ENCODE measurements at regions not wholly inside any gene's neighbourhood (a gene's known extent, or its start where the extent isn't known, plus 50 kb on each side); places are given as distances from the start of the nearest gene placed in this dataset.

DNA sequence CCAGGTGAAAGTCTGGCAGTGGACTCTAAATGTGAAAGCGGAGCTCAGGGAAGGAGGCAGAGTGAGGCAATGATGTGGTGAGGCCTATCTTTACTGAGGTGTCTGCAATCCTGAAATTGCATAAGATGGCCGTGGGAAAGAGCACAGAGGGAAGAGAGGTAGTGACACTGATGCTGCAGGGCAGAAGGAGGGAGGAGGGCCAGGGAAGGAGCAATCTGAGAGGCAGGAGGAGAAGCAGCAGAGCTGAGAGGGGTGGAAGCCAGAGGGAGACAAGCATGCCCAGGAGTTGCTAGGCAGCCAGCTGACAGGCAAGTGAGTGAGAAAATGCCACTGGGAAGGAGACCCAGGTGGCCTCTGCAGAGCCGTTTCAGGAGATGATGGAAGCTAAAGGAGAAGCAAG is 97.4 kb upstream of the CNR1 start:
- TF ChIP-seq Cebpa-rat (IDR thresholded peaks at IDR 0.05), result no peak
- no peaks in the 10 kb centered on the region for H3K27me3 ChIP-seq
- no peaks in the 10 kb centered on the region for H4K20me1 ChIP-seq
- no peaks in the 10 kb centered on the region for H3K9me3 ChIP-seq (replicated peaks in 1 of 11)
- H3K4me1 ChIP-seq, result peaks cover 0 to 26% (median 5%) of the 10 kb centered on the region in 10 experiments; a peak in 8 of 20 replicates
- H3K9ac ChIP-seq, result no peak overlapping the region
- no peak overlapping the region for H3K4me3 ChIP-seq
- H3K27ac ChIP-seq, result peak overlapping the region in 3 of 11 experiments; percentile 9 to 47 (median 18); a peak in 2 of 22 replicates
- peak overlapping the region in 5 of 11 experiments; percentile 11 to 28 (median 25); a peak in 3 of 22 replicates for H3K4me2 ChIP-seq
- H3K36me3 ChIP-seq, result no peaks in the 10 kb centered on the region

- H3K9me3 ChIP-seq (replicated peaks in 1 of 11), result no peaks in the 10 kb centered on the region
- H3K36me3 ChIP-seq, result no peaks in the 10 kb centered on the region
- no peak; a peak in 2 of 22 replicates for TF ChIP-seq Cebpa-rat (IDR thresholded peaks at IDR 0.05)
- H3K27me3 ChIP-seq, result no peaks in the 10 kb centered on the region
- peaks cover 0 to 26% (median 5%) of the 10 kb centered on the region in 10 experiments; a peak in 8 of 20 replicates for H3K4me1 ChIP-seq
- no peak overlapping the region for H3K4me3 ChIP-seq
- H3K9ac ChIP-seq, result no peak overlapping the region
- H3K4me2 ChIP-seq, result peak overlapping the region in 5 of 11 experiments; percentile 23 to 48 (median 35); a peak in 7 of 22 replicates
- no peaks in the 10 kb centered on the region for H4K20me1 ChIP-seq
- peak overlapping the region in 3 of 11 experiments; percentile 30 to 72 (median 52); a peak in 3 of 22 replicates for H3K27ac ChIP-seq
Observed at GRCh38 chr6:88262332-88262731, 96.2 kb upstream of the CNR1 start.

DNA sequence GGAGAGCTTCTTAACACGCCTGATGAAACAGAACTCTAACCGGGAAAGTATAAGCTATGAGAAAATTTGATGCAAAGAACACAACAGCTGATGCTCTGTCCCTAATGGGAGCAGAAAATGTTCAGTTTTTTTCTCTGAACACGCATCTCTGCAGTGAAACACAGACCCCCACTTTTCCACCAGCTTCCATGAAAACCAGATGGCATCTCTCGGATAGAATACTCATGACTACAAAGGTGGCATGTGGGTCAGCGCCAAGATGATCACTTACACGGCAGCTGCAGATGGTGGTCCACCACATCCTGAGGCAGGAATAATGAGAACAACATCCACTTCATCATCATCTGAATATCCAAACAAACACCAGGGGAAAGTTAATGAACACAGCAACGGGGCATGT is 85.2 kb upstream of the CNR1 start:
- Histone ChIP-seq H3K4me2 (no peak overlapping the region), H4K20me1 (no peaks in the 10 kb centered on the region), H3K36me3 (no peaks in the 10 kb centered on the region), H3K27me3 (no peaks in the 10 kb centered on the region), H3K27ac (no peak overlapping the region), H3K4me1 (no peaks in the 10 kb centered on the region), H3K9me3 (replicated peaks in 1 of 11) (peaks cover 0 to 16% (median 0%) of the 10 kb centered on the region in 11 experiments; a peak in 3 of 22 replicates), H3K9ac (no peak overlapping the region), H3K4me3 (no peak overlapping the region)
- no peak for TF ChIP-seq Cebpa-rat (IDR thresholded peaks at IDR 0.05)

DNA sequence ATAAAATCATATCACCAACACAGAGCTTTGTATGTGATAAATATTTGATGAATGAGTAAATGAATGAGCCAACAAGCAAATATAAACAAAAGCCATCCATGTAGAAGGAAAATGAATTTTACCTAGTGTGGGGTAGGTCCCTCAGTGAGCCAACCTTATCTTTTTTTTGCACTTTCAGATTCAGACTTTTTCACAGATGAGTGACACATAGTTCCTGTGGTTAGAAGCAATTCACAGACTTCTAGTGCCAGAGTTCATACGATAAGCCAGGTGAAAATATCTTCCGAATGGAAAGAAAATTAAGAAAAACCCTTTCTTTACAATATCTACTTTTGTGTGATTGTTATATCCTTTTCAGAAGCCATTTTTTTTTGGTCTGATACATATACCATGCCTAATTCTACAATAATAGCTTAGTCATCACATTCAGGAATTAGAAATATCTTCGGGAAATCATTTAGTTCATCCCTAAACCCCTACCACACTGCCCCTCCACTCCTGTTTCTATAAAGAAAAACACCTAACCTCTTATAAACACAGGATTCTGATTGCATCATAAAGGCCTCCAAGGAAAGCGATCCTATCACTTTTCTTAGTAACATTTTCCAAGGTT is 82.7 kb upstream of the CNR1 start:
- Histone ChIP-seq H3K4me3 (no peak overlapping the region), H3K4me2 (no peak overlapping the region), H3K4me1 (no peaks in the 10 kb centered on the region), H3K27ac (no peak overlapping the region), H3K9ac (no peak overlapping the region), H3K27me3 (no peaks in the 10 kb centered on the region), H3K9me3 (replicated peaks in 1 of 11) (peaks cover 0 to 4% (median 0%) of the 10 kb centered on the region in 11 experiments; a peak in 2 of 22 replicates), H3K36me3 (no peaks in the 10 kb centered on the region), H4K20me1 (no peaks in the 10 kb centered on the region)
- no peak for TF ChIP-seq Cebpa-rat (IDR thresholded peaks at IDR 0.05)

DNA sequence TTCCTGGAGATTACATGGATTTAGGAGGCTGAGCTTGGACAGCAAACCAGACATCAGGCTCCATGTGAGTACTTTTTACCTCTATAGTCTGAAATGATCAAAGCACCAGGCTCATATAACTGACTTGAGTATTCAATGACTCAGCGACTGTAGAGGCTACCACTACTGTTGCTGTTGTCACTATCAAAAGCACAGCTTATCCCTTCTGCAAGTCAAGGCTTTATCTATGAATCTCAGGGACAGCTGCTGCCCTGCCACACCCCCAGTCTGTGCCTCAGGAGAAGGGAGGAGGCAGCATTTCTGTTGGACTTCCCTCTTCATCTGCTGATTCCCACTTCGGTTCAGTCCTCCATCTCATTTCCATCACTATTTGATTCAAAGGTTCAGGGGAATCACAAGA is 80.5 kb upstream of the CNR1 start:
- no peaks in the 10 kb centered on the region for H3K4me1 ChIP-seq
- no peaks in the 10 kb centered on the region for H3K9me3 ChIP-seq (replicated peaks in 1 of 11)
- H4K20me1 ChIP-seq, result no peaks in the 10 kb centered on the region
- TF ChIP-seq Cebpa-rat (IDR thresholded peaks at IDR 0.05), result no peak
- H3K36me3 ChIP-seq, result no peaks in the 10 kb centered on the region
- no peaks in the 10 kb centered on the region for H3K27me3 ChIP-seq
- no peak overlapping the region for H3K9ac ChIP-seq
- no peak overlapping the region for H3K4me2 ChIP-seq
- no peak overlapping the region for H3K27ac ChIP-seq
- no peak overlapping the region for H3K4me3 ChIP-seq

GRCh38 chr6:88244721-88245120 is 78.6 kb upstream of the CNR1 start:
- Histone ChIP-seq H3K4me2 (no peak overlapping the region), H3K9ac (no peak overlapping the region), H3K36me3 (no peaks in the 10 kb centered on the region), H3K4me3 (no peak overlapping the region), H3K27ac (no peak overlapping the region), H3K4me1 (no peaks in the 10 kb centered on the region), H4K20me1 (no peaks in the 10 kb centered on the region), H3K9me3 (replicated peaks in 1 of 11) (no peaks in the 10 kb centered on the region), H3K27me3 (no peaks in the 10 kb centered on the region)
- no peak for TF ChIP-seq Cebpa-rat (IDR thresholded peaks at IDR 0.05)

GRCh38 chr6:88238901-88239300 is 72.8 kb upstream of the CNR1 start:
- Histone ChIP-seq H3K4me3 (no peak overlapping the region), H3K27me3 (no peaks in the 10 kb centered on the region), H3K4me2 (no peak overlapping the region), H3K9me3 (replicated peaks in 1 of 11) (no peaks in the 10 kb centered on the region), H3K9ac (no peak overlapping the region), H3K36me3 (no peaks in the 10 kb centered on the region), H3K4me1 (no peaks in the 10 kb centered on the region), H3K27ac (no peak overlapping the region), H4K20me1 (no peaks in the 10 kb centered on the region)
- no peak for TF ChIP-seq Cebpa-rat (IDR thresholded peaks at IDR 0.05)

GRCh38 chr6:88238065-88238464 is 71.9 kb upstream of the CNR1 start:
- H3K27ac ChIP-seq, result no peak overlapping the region
- no peak overlapping the region for H3K4me2 ChIP-seq
- TF ChIP-seq Cebpa-rat (IDR thresholded peaks at IDR 0.05), result no peak
- no peak overlapping the region for H3K4me3 ChIP-seq
- H3K27me3 ChIP-seq, result no peaks in the 10 kb centered on the region
- H3K9me3 ChIP-seq (replicated peaks in 1 of 11), result no peaks in the 10 kb centered on the region; a peak in 1 of 22 replicates
- H3K36me3 ChIP-seq, result no peaks in the 10 kb centered on the region
- H3K9ac ChIP-seq, result no peak overlapping the region
- H3K4me1 ChIP-seq, result no peaks in the 10 kb centered on the region
- H4K20me1 ChIP-seq, result no peaks in the 10 kb centered on the region

DNA sequence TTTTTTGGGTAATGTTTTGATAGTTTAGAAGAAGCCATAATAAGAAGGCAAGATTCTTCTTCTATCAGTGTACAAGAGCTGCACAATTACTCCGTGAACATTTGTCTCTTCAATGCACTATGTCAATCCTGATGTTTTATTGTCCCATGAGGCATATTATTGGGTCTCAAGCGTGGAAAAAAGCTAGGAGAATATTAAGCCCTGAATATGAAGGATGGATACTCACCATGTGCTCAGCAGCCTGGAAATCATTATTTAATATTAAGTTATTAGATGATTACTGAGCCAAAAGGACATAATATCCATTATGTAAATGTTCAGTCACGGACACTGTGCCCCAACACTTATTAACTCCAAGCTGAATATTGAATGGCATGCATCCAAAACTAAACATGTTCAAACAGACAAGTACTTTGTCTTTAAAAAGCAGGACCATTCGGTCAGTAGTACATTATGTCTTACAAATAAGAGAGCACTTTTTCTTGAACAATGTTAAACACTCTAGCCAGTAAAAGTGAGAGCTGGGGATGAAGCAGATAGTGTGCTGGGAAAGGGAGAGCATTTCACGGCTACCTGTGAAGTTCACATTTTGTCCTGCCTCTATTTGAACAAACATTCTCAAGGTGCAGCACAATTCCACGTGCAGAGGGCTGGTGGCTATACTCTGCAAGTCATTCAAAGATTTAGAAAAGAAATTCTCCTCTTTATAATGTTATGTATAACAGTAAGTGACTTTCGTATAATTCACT is 70.6 kb upstream of the CNR1 start:
- H3K27me3 ChIP-seq, result no peaks in the 10 kb centered on the region
- no peak overlapping the region for H3K9ac ChIP-seq
- no peak overlapping the region for H3K4me3 ChIP-seq
- no peak for TF ChIP-seq Cebpa-rat (IDR thresholded peaks at IDR 0.05)
- no peak overlapping the region for H3K4me2 ChIP-seq
- no peaks in the 10 kb centered on the region for H3K36me3 ChIP-seq
- H3K27ac ChIP-seq, result no peak overlapping the region
- H3K4me1 ChIP-seq, result no peaks in the 10 kb centered on the region
- peaks cover 0 to 10% (median 3%) of the 10 kb centered on the region in 11 experiments; a peak in 8 of 22 replicates for H3K9me3 ChIP-seq (replicated peaks in 1 of 11)
- H4K20me1 ChIP-seq, result no peaks in the 10 kb centered on the region

Data from BLaER1 treated with 17β-estradiol and CSF1 and Interleukin-3, amounts not matched to agents 10 nM and 100 nM (cell line).